ENCODE measurements at regions not wholly inside any gene's neighbourhood (a gene's known extent, or its start where the extent isn't known, plus 50 kb on each side); places are given as distances from the start of the nearest gene placed in this dataset.
A peak's percentile ranks its signal among the peaks of the same experiment; 100 is the strongest.

- Histone ChIP-seq H3K9me3 (replicated peaks) (no peaks in the 10 kb centered on the region), H3K4me1 (peaks cover 6% of the 10 kb centered on the region), H3K27me3 (no peaks in the 10 kb centered on the region), H3K27ac (peak overlapping the region; percentile 39), H3K36me3 (no peaks in the 10 kb centered on the region), H3K4me3 (peak overlapping the region; percentile 33)
- DNase-seq, result peak; percentile 32 to 60
These were observed 271.4 kb upstream of the RARB start for GRCh38 chr3:25156626-25157025.

- no peaks in the 10 kb centered on the region for H3K27me3 ChIP-seq
- 0 out of 2 replicates have a peak, but pooled peaks cover 5% of the 10 kb centered on the region for H3K4me1 ChIP-seq
- H3K4me3 ChIP-seq, result no peak overlapping the region
- no peaks in the 10 kb centered on the region for H3K9me3 ChIP-seq (replicated peaks)
- DNase-seq, result no peak
- H3K36me3 ChIP-seq, result no peaks in the 10 kb centered on the region
- no peak overlapping the region for H3K27ac ChIP-seq
These were observed 262.8 kb upstream of the RARB start for GRCh38 chr3:25165306-25165705.

- Histone ChIP-seq H3K4me1 (0 out of 2 replicates have a peak, but pooled peaks cover 5% of the 10 kb centered on the region), H3K27me3 (no peaks in the 10 kb centered on the region), H3K4me3 (no peak overlapping the region), H3K27ac (no peak overlapping the region), H3K9me3 (replicated peaks) (no peaks in the 10 kb centered on the region), H3K36me3 (no peaks in the 10 kb centered on the region)
- no peak for DNase-seq
These were observed 262.0 kb upstream of the RARB start for GRCh38 chr3:25166016-25166415.

- H3K9me3 ChIP-seq (replicated peaks), result no peaks in the 10 kb centered on the region
- DNase-seq, result peak in 1 of 2 experiments; percentile 19
- H3K4me3 ChIP-seq, result no peak overlapping the region
These were observed 258.9 kb upstream of the RARB start for GRCh38 chr3:25169151-25169550.

GRCh38 chr3:25170021-25170420 is 258.0 kb upstream of the RARB start:
- no peaks in the 10 kb centered on the region for H3K9me3 ChIP-seq (replicated peaks)
- no peak for DNase-seq
- 0 out of 2 replicates have a peak, but pooled peaks cover 5% of the 10 kb centered on the region for H3K4me1 ChIP-seq
- H3K4me3 ChIP-seq, result no peak overlapping the region
- H3K27ac ChIP-seq, result no peak overlapping the region
- no peaks in the 10 kb centered on the region for H3K27me3 ChIP-seq
- H3K36me3 ChIP-seq, result no peaks in the 10 kb centered on the region

More at GRCh38 chr3:25169151-25169550, 258.9 kb upstream of the RARB start:
- Histone ChIP-seq H3K27me3 (no peaks in the 10 kb centered on the region), H3K27ac (no peak overlapping the region), H3K4me1 (0 out of 2 replicates have a peak, but pooled peaks cover 5% of the 10 kb centered on the region), H3K36me3 (no peaks in the 10 kb centered on the region)

GRCh38 chr3:25171118-25171807 is 256.8 kb upstream of the RARB start:
- Histone ChIP-seq H3K27me3 (no peaks in the 10 kb centered on the region), H3K4me1 (0 out of 2 replicates have a peak, but pooled peaks cover 5% of the 10 kb centered on the region), H3K36me3 (no peaks in the 10 kb centered on the region), H3K4me3 (no peak overlapping the region), H3K27ac (no peak overlapping the region), H3K9me3 (replicated peaks) (no peaks in the 10 kb centered on the region)
- DNase-seq, result no peak

- Histone ChIP-seq H3K4me3 (no peak overlapping the region), H3K27ac (no peak overlapping the region)
These were observed 256.2 kb upstream of the RARB start for GRCh38 chr3:25171897-25172296.

GRCh38 chr3:25173606-25174005 is 254.5 kb upstream of the RARB start:
- no peak overlapping the region for H3K4me3 ChIP-seq
- DNase-seq, result no peak
- no peaks in the 10 kb centered on the region for H3K27me3 ChIP-seq
- H3K9me3 ChIP-seq (replicated peaks), result no peaks in the 10 kb centered on the region
- no peaks in the 10 kb centered on the region for H3K36me3 ChIP-seq
- no peak overlapping the region for H3K27ac ChIP-seq
- 0 out of 2 replicates have a peak, but pooled peaks cover 5% of the 10 kb centered on the region for H3K4me1 ChIP-seq

More at GRCh38 chr3:25171897-25172296, 256.2 kb upstream of the RARB start:
- Histone ChIP-seq H3K36me3 (no peaks in the 10 kb centered on the region), H3K4me1 (0 out of 2 replicates have a peak, but pooled peaks cover 5% of the 10 kb centered on the region), H3K27me3 (no peaks in the 10 kb centered on the region), H3K9me3 (replicated peaks) (no peaks in the 10 kb centered on the region)
- no peak for DNase-seq

GRCh38 chr3:25174251-25174650 is 253.8 kb upstream of the RARB start:
- DNase-seq, result no peak
- no peaks in the 10 kb centered on the region for H3K9me3 ChIP-seq (replicated peaks)
- H3K27me3 ChIP-seq, result no peaks in the 10 kb centered on the region
- H3K4me1 ChIP-seq, result 0 out of 2 replicates have a peak, but pooled peaks cover 2% of the 10 kb centered on the region
- H3K4me3 ChIP-seq, result no peak overlapping the region
- no peak overlapping the region for H3K27ac ChIP-seq
- no peaks in the 10 kb centered on the region for H3K36me3 ChIP-seq

- no peaks in the 10 kb centered on the region for H3K27me3 ChIP-seq
- DNase-seq, result no peak
- H3K4me1 ChIP-seq, result no peaks in the 10 kb centered on the region
- H3K36me3 ChIP-seq, result no peaks in the 10 kb centered on the region
- H3K27ac ChIP-seq, result no peak overlapping the region
- H3K4me3 ChIP-seq, result no peak overlapping the region
- H3K9me3 ChIP-seq (replicated peaks), result no peaks in the 10 kb centered on the region
These were observed 251.0 kb upstream of the RARB start for GRCh38 chr3:25177041-25177440.

- no peaks in the 10 kb centered on the region for H3K27me3 ChIP-seq
- H3K4me1 ChIP-seq, result no peaks in the 10 kb centered on the region
- no peak overlapping the region for H3K27ac ChIP-seq
- no peak overlapping the region for H3K4me3 ChIP-seq
- DNase-seq, result no peak
- H3K36me3 ChIP-seq, result no peaks in the 10 kb centered on the region
- H3K9me3 ChIP-seq (replicated peaks), result no peaks in the 10 kb centered on the region
These were observed 249.4 kb upstream of the RARB start for GRCh38 chr3:25178672-25179071.

- H3K27me3 ChIP-seq, result no peaks in the 10 kb centered on the region
- no peak overlapping the region for H3K27ac ChIP-seq
- no peaks in the 10 kb centered on the region for H3K9me3 ChIP-seq (replicated peaks)
- no peak overlapping the region for H3K4me3 ChIP-seq
- no peaks in the 10 kb centered on the region for H3K4me1 ChIP-seq
- no peaks in the 10 kb centered on the region for H3K36me3 ChIP-seq
- no peak for DNase-seq
These were observed 247.0 kb upstream of the RARB start for GRCh38 chr3:25181096-25181495.

- Histone ChIP-seq H3K4me3 (no peak overlapping the region), H3K36me3 (no peaks in the 10 kb centered on the region), H3K27me3 (no peaks in the 10 kb centered on the region), H3K4me1 (no peaks in the 10 kb centered on the region), H3K27ac (no peak overlapping the region), H3K9me3 (replicated peaks) (no peaks in the 10 kb centered on the region)
- no peak for DNase-seq
These were observed 245.3 kb upstream of the RARB start for GRCh38 chr3:25182794-25183193.

GRCh38 chr3:25184641-25185250 is 243.3 kb upstream of the RARB start:
- Histone ChIP-seq H3K9me3 (replicated peaks) (no peaks in the 10 kb centered on the region), H3K27me3 (no peaks in the 10 kb centered on the region), H3K4me3 (no peak overlapping the region), H3K4me1 (no peaks in the 10 kb centered on the region), H3K27ac (no peak overlapping the region), H3K36me3 (no peaks in the 10 kb centered on the region)
- DNase-seq, result no peak

GRCh38 chr3:25191673-25192072 is 236.4 kb upstream of the RARB start:
- Histone ChIP-seq H3K9me3 (replicated peaks) (no peaks in the 10 kb centered on the region), H3K4me1 (no peaks in the 10 kb centered on the region)
- DNase-seq, result no peak

More at GRCh38 chr3:25191673-25192072, 236.4 kb upstream of the RARB start:
- Histone ChIP-seq H3K4me3 (no peak overlapping the region), H3K27me3 (no peaks in the 10 kb centered on the region), H3K36me3 (no peaks in the 10 kb centered on the region), H3K27ac (no peak overlapping the region)

Data from SJCRH30 (cell line).